ENCODE measurements at regions not wholly inside any gene's neighbourhood (a gene's known extent, or its start where the extent isn't known, plus 50 kb on each side); places are given as distances from the start of the nearest gene placed in this dataset.

DNA sequence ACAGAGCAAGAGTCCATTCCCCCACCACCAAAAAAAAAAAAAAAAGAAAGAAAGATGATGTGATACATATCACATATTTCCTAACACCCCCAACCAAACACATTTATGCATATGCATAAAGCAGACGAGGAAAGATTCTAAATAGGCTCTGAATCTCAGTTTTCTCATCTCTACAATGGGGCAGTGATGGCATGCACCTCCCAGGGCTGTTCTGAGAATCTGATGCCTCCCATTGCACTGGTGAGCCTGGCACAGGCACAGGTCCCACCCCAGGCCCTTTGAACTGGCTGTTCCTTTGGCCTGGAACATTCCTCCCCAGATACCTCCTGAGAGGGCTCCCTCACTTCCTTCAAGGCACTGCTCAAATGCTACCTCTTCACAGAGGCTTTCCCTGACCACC lies 116.5 kb downstream of the C9orf50 start:
- 85% methylated on average over 1 of the region's 1 CpG for WGBS
- Histone ChIP-seq H3K27ac (ENCODE audit: low read depth in 1 of 2, low read length in 2 of 2) (no peak overlapping the region), H3K36me3 (ENCODE audit: control insufficient read depth in 4 of 4, insufficient read depth in 3 of 4, low read depth in 1 of 4, low read length in 3 of 4) (peaks cover 0 to 16% (median under 1%) of the 10 kb centered on the region in 4 donors), H3K27me3 (ENCODE audit: control insufficient read depth in 4 of 4, insufficient read depth in 4 of 4, low read length in 3 of 4) (no peaks in the 10 kb centered on the region), H3K9me3 (ENCODE audit: control insufficient read depth in 4 of 4, low read length in 3 of 4) (no peaks in the 10 kb centered on the region), H3K4me3 (ENCODE audit: low read depth in 1 of 3, low read length in 3 of 3) (no peak overlapping the region), H3K4me1 (ENCODE audit: control insufficient read depth in 4 of 4, insufficient read depth in 4 of 4, low read length in 3 of 4) (peaks cover 0 to 2% (median 0%) of the 10 kb centered on the region in 4 donors), H3K9ac (ENCODE audit: low read depth in 1 of 2, low read length in 2 of 2) (no peak overlapping the region)
- TF ChIP-seq HNF4G (IDR thresholded peaks at IDR 0.05) (no peak), FOXA2 (IDR thresholded peaks at IDR 0.05) (no peak), HNF4A (conservative IDR thresholded peaks at IDR 0.05) (no peak), YY1 (IDR thresholded peaks at IDR 0.05) (no peak), NR2F2 (IDR thresholded peaks at IDR 0.05) (no peak), JUND (IDR thresholded peaks at IDR 0.05) (no peak), EGR1 (IDR thresholded peaks at IDR 0.05; ENCODE audit: low read depth in 2 of 2) (no peak)
- TF ChIP-seq, protein P1, sequence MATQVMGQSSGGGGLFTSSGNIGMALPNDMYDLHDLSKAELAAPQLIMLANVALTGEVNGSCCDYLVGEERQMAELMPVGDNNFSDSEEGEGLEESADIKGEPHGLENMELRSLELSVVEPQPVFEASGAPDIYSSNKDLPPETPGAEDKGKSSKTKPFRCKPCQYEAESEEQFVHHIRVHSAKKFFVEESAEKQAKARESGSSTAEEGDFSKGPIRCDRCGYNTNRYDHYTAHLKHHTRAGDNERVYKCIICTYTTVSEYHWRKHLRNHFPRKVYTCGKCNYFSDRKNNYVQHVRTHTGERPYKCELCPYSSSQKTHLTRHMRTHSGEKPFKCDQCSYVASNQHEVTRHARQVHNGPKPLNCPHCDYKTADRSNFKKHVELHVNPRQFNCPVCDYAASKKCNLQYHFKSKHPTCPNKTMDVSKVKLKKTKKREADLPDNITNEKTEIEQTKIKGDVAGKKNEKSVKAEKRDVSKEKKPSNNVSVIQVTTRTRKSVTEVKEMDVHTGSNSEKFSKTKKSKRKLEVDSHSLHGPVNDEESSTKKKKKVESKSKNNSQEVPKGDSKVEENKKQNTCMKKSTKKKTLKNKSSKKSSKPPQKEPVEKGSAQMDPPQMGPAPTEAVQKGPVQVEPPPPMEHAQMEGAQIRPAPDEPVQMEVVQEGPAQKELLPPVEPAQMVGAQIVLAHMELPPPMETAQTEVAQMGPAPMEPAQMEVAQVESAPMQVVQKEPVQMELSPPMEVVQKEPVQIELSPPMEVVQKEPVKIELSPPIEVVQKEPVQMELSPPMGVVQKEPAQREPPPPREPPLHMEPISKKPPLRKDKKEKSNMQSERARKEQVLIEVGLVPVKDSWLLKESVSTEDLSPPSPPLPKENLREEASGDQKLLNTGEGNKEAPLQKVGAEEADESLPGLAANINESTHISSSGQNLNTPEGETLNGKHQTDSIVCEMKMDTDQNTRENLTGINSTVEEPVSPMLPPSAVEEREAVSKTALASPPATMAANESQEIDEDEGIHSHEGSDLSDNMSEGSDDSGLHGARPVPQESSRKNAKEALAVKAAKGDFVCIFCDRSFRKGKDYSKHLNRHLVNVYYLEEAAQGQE (IDR thresholded peaks at IDR 0.05), result no peak
- no peak for DNase-seq (ENCODE audit: low spot score)

GRCh38 chr9:129501771-129502319 lies 119.1 kb downstream of the C9orf50 start:
- Histone ChIP-seq H3K9me3 (ENCODE audit: control insufficient read depth in 4 of 4, low read length in 3 of 4) (no peaks in the 10 kb centered on the region), H3K4me3 (ENCODE audit: low read depth in 1 of 3, low read length in 3 of 3) (no peak overlapping the region), H3K27ac (ENCODE audit: low read depth in 1 of 2, low read length in 2 of 2) (no peak overlapping the region), H3K27me3 (ENCODE audit: control insufficient read depth in 4 of 4, insufficient read depth in 4 of 4, low read length in 3 of 4) (no peaks in the 10 kb centered on the region), H3K4me1 (ENCODE audit: control insufficient read depth in 4 of 4, insufficient read depth in 4 of 4, low read length in 3 of 4) (peaks cover 0 to 6% (median 3%) of the 10 kb centered on the region in 4 donors), H3K9ac (ENCODE audit: low read depth in 1 of 2, low read length in 2 of 2) (no peak overlapping the region), H3K36me3 (ENCODE audit: control insufficient read depth in 4 of 4, insufficient read depth in 3 of 4, low read depth in 1 of 4, low read length in 3 of 4) (peaks cover 0 to 16% (median under 1%) of the 10 kb centered on the region in 4 donors)
- 68% methylated on average over 4 of the region's 4 CpGs for WGBS
- TF ChIP-seq GABPA (IDR thresholded peaks at IDR 0.05 in 1 of 2, conservative IDR thresholded peaks at IDR 0.05 in 1 of 2), result no peak
- no peak for TF ChIP-seq FOXA2 (IDR thresholded peaks at IDR 0.05)
- no peak for TF ChIP-seq YY1 (IDR thresholded peaks at IDR 0.05)
- TF ChIP-seq NR2F2 (IDR thresholded peaks at IDR 0.05), result no peak
- no peak for TF ChIP-seq EGR1 (IDR thresholded peaks at IDR 0.05; ENCODE audit: low read depth in 2 of 2)
- TF ChIP-seq TAF1 (conservative IDR thresholded peaks at IDR 0.05), result no peak
- TF ChIP-seq HNF4A (conservative IDR thresholded peaks at IDR 0.05), result no peak
- TF ChIP-seq FOXA1 (IDR thresholded peaks at IDR 0.05), result no peak
- TF ChIP-seq, protein P1 (IDR thresholded peaks at IDR 0.05), result no peak
- TF ChIP-seq, protein P2, sequence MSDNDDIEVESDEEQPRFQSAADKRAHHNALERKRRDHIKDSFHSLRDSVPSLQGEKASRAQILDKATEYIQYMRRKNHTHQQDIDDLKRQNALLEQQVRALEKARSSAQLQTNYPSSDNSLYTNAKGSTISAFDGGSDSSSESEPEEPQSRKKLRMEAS (IDR thresholded peaks at IDR 0.05), result no peak
- no peak for TF ChIP-seq RAD21 (IDR thresholded peaks at IDR 0.05)
- TF ChIP-seq HNF4G (IDR thresholded peaks at IDR 0.05), result no peak
- no peak for TF ChIP-seq CTCF (IDR thresholded peaks at IDR 0.05; ENCODE audit: low read depth, low read length, missing input control)
- no peak for TF ChIP-seq ZBTB33 (IDR thresholded peaks at IDR 0.05)
- no peak for TF ChIP-seq JUND (IDR thresholded peaks at IDR 0.05)
- no peak for TF ChIP-seq RXRA (IDR thresholded peaks at IDR 0.05)
- no peak for DNase-seq (ENCODE audit: low spot score)
